ENCODE measurements at regions not wholly inside any gene's neighbourhood (a gene's known extent, or its start where the extent isn't known, plus 50 kb on each side); places are given as distances from the start of the nearest gene placed in this dataset.

- Histone ChIP-seq H3K79me2 (ENCODE audit: low read length) (no peaks in the 10 kb centered on the region), H3K4me3 (ENCODE audit: low read length) (no peak overlapping the region), H3K4me2 (ENCODE audit: low read depth, low read length, poor library complexity, severe bottlenecking) (no peak overlapping the region), H3K36me3 (ENCODE audit: insufficient read depth, low read length) (no peaks in the 10 kb centered on the region), H3K9ac (ENCODE audit: low read length) (no peak overlapping the region), H4K20me1 (ENCODE audit: insufficient read depth, low read depth, low read length) (no peaks in the 10 kb centered on the region), H3K4me1 (ENCODE audit: low read length) (peaks cover 7% of the 10 kb centered on the region), H2AFZ (ENCODE audit: low read length) (no peak overlapping the region), H3K9me3 (ENCODE audit: low read length) (no peaks in the 10 kb centered on the region), H3K27me3 (ENCODE audit: low read length) (no peaks in the 10 kb centered on the region), H3K9me2 (replicated peaks; ENCODE audit: insufficient read depth, low read length) (no peaks in the 10 kb centered on the region), H3K27ac (ENCODE audit: low read length) (no peak overlapping the region)
- DNase-seq, result peak; percentile 45
Measured at GRCh38 chr16:51034481-51035109, 116.5 kb downstream of the SALL1 start.

- Histone ChIP-seq H3K9me3 (ENCODE audit: low read length) (no peaks in the 10 kb centered on the region), H2AFZ (ENCODE audit: low read length) (no peak overlapping the region), H3K79me2 (ENCODE audit: low read length) (no peaks in the 10 kb centered on the region), H3K4me3 (ENCODE audit: low read length) (no peak overlapping the region), H3K4me2 (ENCODE audit: low read depth, low read length, poor library complexity, severe bottlenecking) (no peak overlapping the region), H3K4me1 (ENCODE audit: low read length) (peaks cover 7% of the 10 kb centered on the region), H3K27ac (ENCODE audit: low read length) (no peak overlapping the region), H3K9me2 (replicated peaks; ENCODE audit: insufficient read depth, low read length) (no peaks in the 10 kb centered on the region), H3K36me3 (ENCODE audit: insufficient read depth, low read length) (no peaks in the 10 kb centered on the region), H3K9ac (ENCODE audit: low read length) (no peak overlapping the region), H4K20me1 (ENCODE audit: insufficient read depth, low read depth, low read length) (no peaks in the 10 kb centered on the region), H3K27me3 (ENCODE audit: low read length) (no peaks in the 10 kb centered on the region)
- DNase-seq, result peak; percentile 41
Measured at GRCh38 chr16:51031598-51031997, 119.5 kb downstream of the SALL1 start.

GRCh38 chr16:51030516-51030915, 120.6 kb downstream of the SALL1 start:
- DNase-seq, result no peak
- H3K27me3 ChIP-seq (ENCODE audit: low read length), result no peaks in the 10 kb centered on the region
- no peaks in the 10 kb centered on the region for H3K9me2 ChIP-seq (replicated peaks; ENCODE audit: insufficient read depth, low read length)
- no peaks in the 10 kb centered on the region for H4K20me1 ChIP-seq (ENCODE audit: insufficient read depth, low read depth, low read length)
- H3K9me3 ChIP-seq (ENCODE audit: low read length), result no peaks in the 10 kb centered on the region
- H3K4me3 ChIP-seq (ENCODE audit: low read length), result no peak overlapping the region
- H3K4me2 ChIP-seq (ENCODE audit: low read depth, low read length, poor library complexity, severe bottlenecking), result no peak overlapping the region
- no peak overlapping the region for H3K9ac ChIP-seq (ENCODE audit: low read length)
- no peak overlapping the region for H3K27ac ChIP-seq (ENCODE audit: low read length)
- no peaks in the 10 kb centered on the region for H3K36me3 ChIP-seq (ENCODE audit: insufficient read depth, low read length)
- no peak overlapping the region for H2AFZ ChIP-seq (ENCODE audit: low read length)
- no peaks in the 10 kb centered on the region for H3K79me2 ChIP-seq (ENCODE audit: low read length)
- peaks cover 7% of the 10 kb centered on the region for H3K4me1 ChIP-seq (ENCODE audit: low read length)

GRCh38 chr16:51025588-51026290, 125.3 kb downstream of the SALL1 start:
- Histone ChIP-seq H3K9me2 (replicated peaks; ENCODE audit: insufficient read depth, low read length) (no peaks in the 10 kb centered on the region), H3K4me1 (ENCODE audit: low read length) (no peaks in the 10 kb centered on the region), H3K4me2 (ENCODE audit: low read depth, low read length, poor library complexity, severe bottlenecking) (no peak overlapping the region), H3K79me2 (ENCODE audit: low read length) (no peaks in the 10 kb centered on the region), H3K27me3 (ENCODE audit: low read length) (no peaks in the 10 kb centered on the region), H3K36me3 (ENCODE audit: insufficient read depth, low read length) (no peaks in the 10 kb centered on the region), H2AFZ (ENCODE audit: low read length) (no peak overlapping the region), H3K9me3 (ENCODE audit: low read length) (no peaks in the 10 kb centered on the region), H4K20me1 (ENCODE audit: insufficient read depth, low read depth, low read length) (no peaks in the 10 kb centered on the region), H3K9ac (ENCODE audit: low read length) (no peak overlapping the region), H3K27ac (ENCODE audit: low read length) (no peak overlapping the region), H3K4me3 (ENCODE audit: low read length) (no peak overlapping the region)
- no peak for DNase-seq

GRCh38 chr16:51024703-51025102, 126.4 kb downstream of the SALL1 start:
- Histone ChIP-seq H2AFZ (ENCODE audit: low read length) (no peak overlapping the region), H3K9me3 (ENCODE audit: low read length) (no peaks in the 10 kb centered on the region), H3K79me2 (ENCODE audit: low read length) (no peaks in the 10 kb centered on the region), H3K27ac (ENCODE audit: low read length) (no peak overlapping the region), H3K9ac (ENCODE audit: low read length) (no peak overlapping the region), H3K27me3 (ENCODE audit: low read length) (no peaks in the 10 kb centered on the region), H3K4me3 (ENCODE audit: low read length) (no peak overlapping the region), H4K20me1 (ENCODE audit: insufficient read depth, low read depth, low read length) (no peaks in the 10 kb centered on the region), H3K4me1 (ENCODE audit: low read length) (no peaks in the 10 kb centered on the region), H3K9me2 (replicated peaks; ENCODE audit: insufficient read depth, low read length) (no peaks in the 10 kb centered on the region), H3K36me3 (ENCODE audit: insufficient read depth, low read length) (no peaks in the 10 kb centered on the region), H3K4me2 (ENCODE audit: low read depth, low read length, poor library complexity, severe bottlenecking) (no peak overlapping the region)
- DNase-seq, result no peak

- Histone ChIP-seq H4K20me1 (ENCODE audit: insufficient read depth, low read depth, low read length) (no peaks in the 10 kb centered on the region), H3K4me3 (ENCODE audit: low read length) (no peak overlapping the region), H3K36me3 (ENCODE audit: insufficient read depth, low read length) (no peaks in the 10 kb centered on the region), H3K9me2 (replicated peaks; ENCODE audit: insufficient read depth, low read length) (no peaks in the 10 kb centered on the region), H3K9ac (ENCODE audit: low read length) (no peak overlapping the region), H3K9me3 (ENCODE audit: low read length) (no peaks in the 10 kb centered on the region), H3K4me2 (ENCODE audit: low read depth, low read length, poor library complexity, severe bottlenecking) (no peak overlapping the region), H3K27me3 (ENCODE audit: low read length) (no peaks in the 10 kb centered on the region), H3K4me1 (ENCODE audit: low read length) (no peaks in the 10 kb centered on the region), H3K79me2 (ENCODE audit: low read length) (no peaks in the 10 kb centered on the region), H3K27ac (ENCODE audit: low read length) (no peak overlapping the region), H2AFZ (ENCODE audit: low read length) (no peak overlapping the region)
- no peak for DNase-seq
Measured at GRCh38 chr16:51022955-51023354, 128.1 kb downstream of the SALL1 start.

GRCh38 chr16:51019617-51020016, 131.5 kb downstream of the SALL1 start:
- Histone ChIP-seq H4K20me1 (ENCODE audit: insufficient read depth, low read depth, low read length) (no peaks in the 10 kb centered on the region), H3K79me2 (ENCODE audit: low read length) (no peaks in the 10 kb centered on the region), H2AFZ (ENCODE audit: low read length) (no peak overlapping the region), H3K27me3 (ENCODE audit: low read length) (no peaks in the 10 kb centered on the region), H3K9ac (ENCODE audit: low read length) (no peak overlapping the region), H3K9me3 (ENCODE audit: low read length) (no peaks in the 10 kb centered on the region), H3K4me3 (ENCODE audit: low read length) (no peak overlapping the region), H3K36me3 (ENCODE audit: insufficient read depth, low read length) (no peaks in the 10 kb centered on the region), H3K4me2 (ENCODE audit: low read depth, low read length, poor library complexity, severe bottlenecking) (no peak overlapping the region), H3K27ac (ENCODE audit: low read length) (no peak overlapping the region), H3K4me1 (ENCODE audit: low read length) (no peaks in the 10 kb centered on the region), H3K9me2 (replicated peaks; ENCODE audit: insufficient read depth, low read length) (no peaks in the 10 kb centered on the region)
- no peak for DNase-seq

- Histone ChIP-seq H3K27me3 (ENCODE audit: low read length) (no peaks in the 10 kb centered on the region), H3K9me3 (ENCODE audit: low read length) (no peaks in the 10 kb centered on the region), H2AFZ (ENCODE audit: low read length) (no peak overlapping the region), H3K36me3 (ENCODE audit: insufficient read depth, low read length) (no peaks in the 10 kb centered on the region), H3K4me3 (ENCODE audit: low read length) (no peak overlapping the region), H4K20me1 (ENCODE audit: insufficient read depth, low read depth, low read length) (no peaks in the 10 kb centered on the region), H3K79me2 (ENCODE audit: low read length) (no peaks in the 10 kb centered on the region), H3K4me2 (ENCODE audit: low read depth, low read length, poor library complexity, severe bottlenecking) (no peak overlapping the region), H3K27ac (ENCODE audit: low read length) (no peak overlapping the region), H3K9me2 (replicated peaks; ENCODE audit: insufficient read depth, low read length) (no peaks in the 10 kb centered on the region), H3K4me1 (ENCODE audit: low read length) (no peaks in the 10 kb centered on the region), H3K9ac (ENCODE audit: low read length) (no peak overlapping the region)
- DNase-seq, result no peak
Measured at GRCh38 chr16:51017969-51018368, 133.1 kb downstream of the SALL1 start.

Measured in Karpas-422 (cell line).